HEK293 (cell line): ENCODE measurements at regions not wholly inside any gene's neighbourhood (a gene's known extent, or its start where the extent isn't known, plus 50 kb on each side); places are given as distances from the start of the nearest gene placed in this dataset.

Source experiments
- CTCF ChIA-PET: fragments of 350-600 bp; formaldehyde crosslinking; extraction: SDS; loops from one replicate; lab custom pipeline; 2021; ENCODE audit warnings: antibody characterized with exemption; lab: Yijun Ruan, JAX
- POLR2A ChIA-PET: fragments of 300-600 bp; formaldehyde crosslinking; extraction: SDS; loops from one replicate; lab custom pipeline; 2020; ENCODE audit warnings: antibody characterized with exemption, inconsistent platforms; lab: Yijun Ruan, JAX
- H3K27ac ChIP-seq: fragments of 200-500 bp; sonication (Bioruptor generic); 2 replicates; pipeline ENCODE4 v1.5.1; 2014; ENCODE audit warnings: low read depth, low read length, control low read depth, inconsistent platforms; ENCODE audit errors: extremely low read depth
- H3K36me3 ChIP-seq, 2 experiments: fragments of 200-500 bp in 1 of 2; sonication (Bioruptor generic) in 1 of 2; 1 replicate in 1 of 2; 2 replicates in 1 of 2; pipeline ENCODE4 v1.5.1; 2014 to 2017; ENCODE audit warnings: inconsistent platforms in 2 of 2, low read length in 2 of 2; ENCODE audit not compliant: control insufficient read depth in 2 of 2, insufficient read depth in 1 of 2
- H3K4me1 ChIP-seq: fragments of 200-500 bp; sonication (Bioruptor generic); 2 replicates; pipeline ENCODE4 v1.5.1; 2014; ENCODE audit warnings: mild to moderate bottlenecking, low read length, inconsistent platforms; ENCODE audit not compliant: control insufficient read depth, insufficient read depth
- H3K4me3 ChIP-seq: 2 replicates; pipeline ENCODE4 v1.5.1; 2011; ENCODE audit warnings: low read depth, mild to moderate bottlenecking, control low read depth, low read length, moderate library complexity
- H3K9me3 ChIP-seq: fragments of 200-500 bp; sonication (Bioruptor generic); 2 replicates; pipeline ENCODE4 v1.5.1; 2014; ENCODE audit warnings: low read depth, low read length, inconsistent platforms; ENCODE audit not compliant: control insufficient read depth, insufficient read depth
- ELK4 ChIP-seq: IDR thresholded peaks from 2 replicates; pipeline ENCODE4 v1.6.1; 2011; ENCODE audit warnings: mild to moderate bottlenecking, low read depth, low read length, borderline replicate concordance
- GLI4 ChIP-seq: fragments of 450-650 bp; formaldehyde crosslinking; IDR thresholded peaks from 2 replicates; pipeline ENCODE4 v1.5.1; 2016; ENCODE audit warnings: missing biosample characterization, missing genetic modification characterization
- GLIS1 ChIP-seq: fragments of 450-650 bp; formaldehyde crosslinking; IDR thresholded peaks from 2 replicates; pipeline ENCODE4 v1.5.1; 2016; ENCODE audit warnings: missing biosample characterization, missing genetic modification characterization
- HIC1 ChIP-seq: fragments of 450-650 bp; formaldehyde crosslinking; IDR thresholded peaks from 2 replicates; pipeline ENCODE4 v1.5.1; 2016; ENCODE audit warnings: missing biosample characterization, missing genetic modification characterization
- KLF17 ChIP-seq: fragments of 450-650 bp; formaldehyde crosslinking; IDR thresholded peaks from 2 replicates; pipeline ENCODE4 v1.5.1; 2016; ENCODE audit warnings: missing biosample characterization, missing genetic modification characterization
- REPIN1 ChIP-seq: fragments of 450-650 bp; formaldehyde crosslinking; IDR thresholded peaks from 2 replicates; pipeline ENCODE4 v1.5.1; 2017; ENCODE audit warnings: missing biosample characterization, missing genetic modification characterization, low read depth
- YY2 ChIP-seq: fragments of 450-650 bp; formaldehyde crosslinking; IDR thresholded peaks from 2 replicates; pipeline ENCODE4 v1.5.1; 2016; ENCODE audit warnings: missing biosample characterization, missing genetic modification characterization
- ZBTB17 ChIP-seq: fragments of 450-650 bp; formaldehyde crosslinking; IDR thresholded peaks from 2 replicates; pipeline ENCODE4 v1.5.1; 2016; ENCODE audit warnings: missing biosample characterization, missing genetic modification characterization
- ZBTB20 ChIP-seq: fragments of 450-650 bp; formaldehyde crosslinking; IDR thresholded peaks from 2 replicates; pipeline ENCODE4 v1.5.1; 2016; ENCODE audit warnings: missing biosample characterization, missing genetic modification characterization
- ZBTB21 ChIP-seq: fragments of 450-650 bp; formaldehyde crosslinking; IDR thresholded peaks from 2 replicates; pipeline ENCODE4 v1.5.1; 2017; ENCODE audit warnings: missing biosample characterization, missing genetic modification characterization
- ZNF169 ChIP-seq: fragments of 450-650 bp; formaldehyde crosslinking; IDR thresholded peaks from 2 replicates; pipeline ENCODE4 v1.5.1; 2016; ENCODE audit warnings: missing biosample characterization, missing genetic modification characterization
- ZNF184 ChIP-seq: fragments of 450-650 bp; IDR thresholded peaks from 2 replicates; pipeline ENCODE4 v1.5.1; 2018; ENCODE audit warnings: missing biosample characterization, mild to moderate bottlenecking, missing genetic modification characterization
- ZNF433 ChIP-seq: fragments of 450-650 bp; formaldehyde crosslinking; IDR thresholded peaks from 2 replicates; pipeline ENCODE4 v1.5.1; 2016; ENCODE audit warnings: missing biosample characterization, missing genetic modification characterization, low read depth
- ZNF488 ChIP-seq: fragments of 450-650 bp; formaldehyde crosslinking; IDR thresholded peaks from 2 replicates; pipeline ENCODE4 v1.5.1; 2016; ENCODE audit warnings: missing biosample characterization, missing genetic modification characterization
- ZNF510 ChIP-seq: fragments of 450-650 bp; formaldehyde crosslinking; IDR thresholded peaks from 2 replicates; pipeline ENCODE4 v1.5.1; 2018; ENCODE audit warnings: mild to moderate bottlenecking, missing genetic modification characterization, missing biosample characterization; ENCODE audit not compliant: insufficient replicate concordance
- ZNF518A ChIP-seq: fragments of 450-650 bp; formaldehyde crosslinking; conservative IDR thresholded peaks from 2 replicates; pipeline ENCODE4 v1.5.1; 2016; ENCODE audit warnings: low read depth, missing biosample characterization, missing genetic modification characterization
- ZNF521 ChIP-seq: fragments of 450-650 bp; formaldehyde crosslinking; IDR thresholded peaks from 2 replicates; pipeline ENCODE4 v1.5.1; 2017; ENCODE audit warnings: missing biosample characterization, mild to moderate bottlenecking, missing genetic modification characterization
- ZNF571 ChIP-seq: fragments of 450-650 bp; formaldehyde crosslinking; IDR thresholded peaks from 2 replicates; pipeline ENCODE4 v1.5.0; 2017; ENCODE audit warnings: missing biosample characterization, missing genetic modification characterization
- ZNF580 ChIP-seq: fragments of 450-650 bp; formaldehyde crosslinking; IDR thresholded peaks from 2 replicates; pipeline ENCODE4 v1.5.1; 2016; ENCODE audit warnings: missing biosample characterization, missing genetic modification characterization
- ZNF585B ChIP-seq: fragments of 450-650 bp; formaldehyde crosslinking; IDR thresholded peaks from 2 replicates; pipeline ENCODE4 v1.5.1; 2016; ENCODE audit warnings: missing biosample characterization, missing genetic modification characterization
- ZXDB ChIP-seq: fragments of 450-650 bp; formaldehyde crosslinking; IDR thresholded peaks from 2 replicates; pipeline ENCODE4 v1.5.1; 2016; ENCODE audit warnings: missing biosample characterization, missing genetic modification characterization

- Histone ChIP-seq H3K27ac (no peak overlapping the region), H3K9me3 (no peaks in the 10 kb centered on the region), H3K4me1 (no peaks in the 10 kb centered on the region), H3K36me3 (no peaks in the 10 kb centered on the region), H3K4me3 (no peak overlapping the region)
- ChIA-PET POLR2A (no interaction called here), CTCF (interaction anchor here (0.6 kb wide), 1 partner anchor 444 kb away, joined by 4 read pairs; no protein-coding TSS in a partner anchor)
- TF ChIP-seq ZNF571 (tag by site-specific recombination), result no peak
- TF ChIP-seq ELK4, result no peak
- no peak for TF ChIP-seq HIC1 (tag by site-specific recombination)
- TF ChIP-seq ZNF580 (tag by site-specific recombination), result no peak
- TF ChIP-seq ZBTB17, result no peak
These were observed 271.7 kb upstream of the RAB6C start for GRCh38 chr2:129707800-129708199.

GRCh38 chr2:129708221-129708967, 271.1 kb upstream of the RAB6C start:
- no peak overlapping the region for H3K27ac ChIP-seq
- H3K9me3 ChIP-seq, result no peaks in the 10 kb centered on the region
- no peak overlapping the region for H3K4me3 ChIP-seq
- no peaks in the 10 kb centered on the region for H3K4me1 ChIP-seq
- ChIA-PET CTCF (interaction anchor here (0.6 to 1.3 kb wide), 4 partner anchors 10 to 124 kb away, joined by 3 read pairs; no protein-coding TSS in a partner anchor), POLR2A (no interaction called here)
- TF ChIP-seq ZNF585B (tag by site-specific recombination) (no peak), REPIN1 (no peak), ZXDB (no peak), ZNF510 (tag by site-specific recombination) (no peak), KLF17 (tag by site-specific recombination) (no peak), ZNF521 (tag by site-specific recombination) (no peak), ZNF518A (tag by site-specific recombination) (no peak), ZBTB21 (tag by site-specific recombination) (no peak), GLIS1 (tag by site-specific recombination) (no peak), ZNF169 (tag by site-specific recombination) (no peak), HIC1 (tag by site-specific recombination) (no peak), GLI4 (tag by site-specific recombination) (no peak), YY2 (tag by site-specific recombination) (no peak), ZBTB20 (tag by site-specific recombination) (no peak), ZNF488 (tag by site-specific recombination) (no peak), ZNF433 (tag by site-specific recombination) (no peak), ZNF184 (tag by site-specific recombination) (no peak)
- no peaks in the 10 kb centered on the region for H3K36me3 ChIP-seq
